Type B pancreatic cell (in vitro differentiated cells): ENCODE measurements at regions not wholly inside any gene's neighbourhood (a gene's known extent, or its start where the extent isn't known, plus 50 kb on each side); places are given as distances from the start of the nearest gene placed in this dataset.

ENCODE experiments used
- DNase-seq: peaks from one replicate; pipeline ENCODE4 v3.0.0; 2021; ENCODE audit warnings: mixed read lengths; ENCODE audit not compliant: unreplicated experiment; ENCODE audit errors: extremely low spot score
- H3K27ac Mint-ChIP-seq: 2 replicates; pipeline ENCODE4 v1.8.0; 2021; ENCODE audit warnings: mild to moderate bottlenecking, mixed read lengths
- H3K27me3 Mint-ChIP-seq: 2 replicates; pipeline ENCODE4 v1.8.0; 2021; ENCODE audit warnings: mixed read lengths
- H3K36me3 Mint-ChIP-seq: 2 replicates; pipeline ENCODE4 v1.8.0; 2021; ENCODE audit warnings: mixed read lengths
- H3K4me1 Mint-ChIP-seq: one replicate; pipeline ENCODE4 v1.8.0; 2021; ENCODE audit warnings: mixed read lengths; ENCODE audit not compliant: unreplicated experiment
- H3K4me3 Mint-ChIP-seq: 2 replicates; pipeline ENCODE4 v1.8.0; 2021; ENCODE audit warnings: mild to moderate bottlenecking, mixed read lengths
- H3K9me3 Mint-ChIP-seq: 2 replicates; pipeline ENCODE4 v1.8.0; 2021; ENCODE audit warnings: mixed read lengths
- TF ChIP-seq, protein P1 (sequence below): fragments of 200-600 bp; sonication (generic); conservative IDR thresholded peaks from 2 replicates; pipeline ENCODE4 v1.5.0; 2021; ENCODE audit warnings: antibody characterized with exemption, mild to moderate bottlenecking

- peaks cover 4% of the 10 kb centered on the region for H3K4me1 Mint-ChIP-seq
- no peaks in the 10 kb centered on the region for H3K9me3 Mint-ChIP-seq
- TF ChIP-seq, protein P1, sequence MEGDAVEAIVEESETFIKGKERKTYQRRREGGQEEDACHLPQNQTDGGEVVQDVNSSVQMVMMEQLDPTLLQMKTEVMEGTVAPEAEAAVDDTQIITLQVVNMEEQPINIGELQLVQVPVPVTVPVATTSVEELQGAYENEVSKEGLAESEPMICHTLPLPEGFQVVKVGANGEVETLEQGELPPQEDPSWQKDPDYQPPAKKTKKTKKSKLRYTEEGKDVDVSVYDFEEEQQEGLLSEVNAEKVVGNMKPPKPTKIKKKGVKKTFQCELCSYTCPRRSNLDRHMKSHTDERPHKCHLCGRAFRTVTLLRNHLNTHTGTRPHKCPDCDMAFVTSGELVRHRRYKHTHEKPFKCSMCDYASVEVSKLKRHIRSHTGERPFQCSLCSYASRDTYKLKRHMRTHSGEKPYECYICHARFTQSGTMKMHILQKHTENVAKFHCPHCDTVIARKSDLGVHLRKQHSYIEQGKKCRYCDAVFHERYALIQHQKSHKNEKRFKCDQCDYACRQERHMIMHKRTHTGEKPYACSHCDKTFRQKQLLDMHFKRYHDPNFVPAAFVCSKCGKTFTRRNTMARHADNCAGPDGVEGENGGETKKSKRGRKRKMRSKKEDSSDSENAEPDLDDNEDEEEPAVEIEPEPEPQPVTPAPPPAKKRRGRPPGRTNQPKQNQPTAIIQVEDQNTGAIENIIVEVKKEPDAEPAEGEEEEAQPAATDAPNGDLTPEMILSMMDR = no peak
- no peak for DNase-seq
- H3K27ac Mint-ChIP-seq = no peak overlapping the region
- H3K4me3 Mint-ChIP-seq = no peak overlapping the region
- peaks cover 25% of the 10 kb centered on the region for H3K27me3 Mint-ChIP-seq
- no peaks in the 10 kb centered on the region for H3K36me3 Mint-ChIP-seq
Measured at GRCh38 chr6:165894171-165894825, 231.3 kb upstream of the PDE10A start.

DNA sequence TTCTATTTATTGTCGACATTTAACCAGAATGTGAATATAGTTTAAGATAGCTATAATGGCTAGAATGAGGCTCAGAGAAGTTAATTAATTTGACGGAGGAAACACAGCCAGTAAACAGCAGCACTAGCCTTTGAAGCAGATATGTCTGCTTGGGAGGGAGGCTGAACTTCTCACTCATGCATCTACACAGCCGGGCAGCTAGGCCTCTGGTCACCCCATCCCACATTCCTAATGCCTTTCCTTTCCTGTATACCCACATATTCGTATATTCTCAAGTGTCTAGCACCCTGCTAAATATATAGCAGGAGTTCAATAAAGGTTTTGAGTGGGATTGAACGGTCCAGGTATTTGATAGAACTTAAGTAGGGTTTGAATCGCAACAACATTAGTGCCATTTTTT is 230.4 kb upstream of the PDE10A start:
- DNase-seq = no peak
- no peaks in the 10 kb centered on the region for H3K36me3 Mint-ChIP-seq
- no peak overlapping the region for H3K4me3 Mint-ChIP-seq
- TF ChIP-seq, protein P1 = no peak
- peaks cover 4% of the 10 kb centered on the region for H3K4me1 Mint-ChIP-seq
- no peak overlapping the region for H3K27ac Mint-ChIP-seq
- no peaks in the 10 kb centered on the region for H3K9me3 Mint-ChIP-seq
- peaks cover 31% of the 10 kb centered on the region for H3K27me3 Mint-ChIP-seq

GRCh38 chr6:165891320-165891719 is 228.3 kb upstream of the PDE10A start:
- TF ChIP-seq, protein P1 = peak; percentile 28
- no peak for DNase-seq
- Mint-ChIP-seq H3K4me3 (no peak overlapping the region), H3K36me3 (no peaks in the 10 kb centered on the region), H3K27ac (no peak overlapping the region), H3K4me1 (peaks cover 4% of the 10 kb centered on the region), H3K27me3 (peaks cover 37% of the 10 kb centered on the region), H3K9me3 (peaks cover 5% of the 10 kb centered on the region)

- H3K27ac Mint-ChIP-seq = no peak overlapping the region
- peaks cover 4% of the 10 kb centered on the region for H3K4me1 Mint-ChIP-seq
- no peak for DNase-seq
- TF ChIP-seq, protein P1 = peak; percentile 2
- peaks cover 5% of the 10 kb centered on the region for H3K9me3 Mint-ChIP-seq
- H3K27me3 Mint-ChIP-seq = peaks cover 37% of the 10 kb centered on the region
- H3K4me3 Mint-ChIP-seq = no peak overlapping the region
- H3K36me3 Mint-ChIP-seq = no peaks in the 10 kb centered on the region
Measured at GRCh38 chr6:165890404-165890735, 227.3 kb upstream of the PDE10A start.

GRCh38 chr6:165889636-165890403 is 226.8 kb upstream of the PDE10A start:
- Mint-ChIP-seq H3K9me3 (peaks cover 5% of the 10 kb centered on the region), H3K27me3 (peaks cover 40% of the 10 kb centered on the region), H3K27ac (no peak overlapping the region), H3K4me3 (no peak overlapping the region), H3K4me1 (peaks cover 8% of the 10 kb centered on the region), H3K36me3 (no peaks in the 10 kb centered on the region)
- TF ChIP-seq, protein P1 = peak; percentile 79
- no peak for DNase-seq
